ENCODE measurements at regions not wholly inside any gene's neighbourhood (a gene's known extent, or its start where the extent isn't known, plus 50 kb on each side); places are given as distances from the start of the nearest gene placed in this dataset.

- Histone ChIP-seq H3K4me3 (replicated peaks in 1 of 3; ENCODE audit: insufficient read depth in 1 of 3, low read depth in 1 of 3, low read length in 3 of 3) (no peak overlapping the region), H3K4me1 (ENCODE audit: control insufficient read depth, extremely low read depth, insufficient read depth, low read length) (no peaks in the 10 kb centered on the region), H3K27me3 (ENCODE audit: control insufficient read depth in 2 of 2, insufficient read depth in 2 of 2, low read length in 2 of 2) (no peaks in the 10 kb centered on the region), H3K9ac (replicated peaks; ENCODE audit: extremely low read depth, insufficient read depth, low read length) (no peak overlapping the region), H3K4me2 (ENCODE audit: insufficient read depth, low read length) (no peak overlapping the region), H3K36me3 (ENCODE audit: control insufficient read depth in 2 of 2, extremely low read depth in 1 of 2, insufficient read depth in 2 of 2, low read length in 2 of 2) (no peaks in the 10 kb centered on the region), H3K79me2 (ENCODE audit: control insufficient read depth, insufficient read depth, low read length) (no peaks in the 10 kb centered on the region), H3K27ac (ENCODE audit: insufficient read depth, low read depth, low read length) (no peak overlapping the region), H3K9me3 (replicated peaks; ENCODE audit: control insufficient read depth, insufficient read depth, low read length) (peaks cover 3% of the 10 kb centered on the region), H3K9me1 (replicated peaks; ENCODE audit: control insufficient read depth, extremely low read depth, insufficient read depth, low read length) (no peaks in the 10 kb centered on the region), H4K20me1 (replicated peaks; ENCODE audit: control insufficient read depth, extremely low read depth, insufficient read depth, low read length) (no peaks in the 10 kb centered on the region), H2AFZ (ENCODE audit: low read depth, low read length) (no peak overlapping the region)
- dilution Hi-C loops (cut with MboI; ENCODE audit: extremely low pct_ligation_motif_present, low sequenced_read_pairs) (no loop called here), intact Hi-C loops (cut with micrococcal nuclease) (no loop called here)
- FAIRE-seq (no peak), DNase-seq (ENCODE audit: low read depth, low spot score) (no peak)
- BruUV-seq (replicated peaks), result no TSS peak
- TF ChIP-seq POLR2AphosphoS5 (IDR thresholded peaks at IDR 0.05; ENCODE audit: insufficient read depth, low read depth, low read length), result no peak
- POLR2A ChIA-PET, result no interaction called here
- CTCF ChIA-PET, result interaction anchor here (1.3 kb wide), 1 partner anchor 9 kb away, joined by 4 read pairs; no protein-coding TSS in a partner anchor
Observed at GRCh38 chr7:54014765-54015164, 527.4 kb upstream of the VSTM2A start.

GRCh38 chr7:54015251-54015650 lies 526.9 kb upstream of the VSTM2A start:
- intact Hi-C loops (cut with micrococcal nuclease), result no loop called here
- H3K4me1 ChIP-seq (ENCODE audit: control insufficient read depth, extremely low read depth, insufficient read depth, low read length), result no peaks in the 10 kb centered on the region
- no peaks in the 10 kb centered on the region for H4K20me1 ChIP-seq (replicated peaks; ENCODE audit: control insufficient read depth, extremely low read depth, insufficient read depth, low read length)
- CTCF ChIA-PET, result interaction anchor here (1.3 kb wide), 1 partner anchor 9 kb away, joined by 4 read pairs; no protein-coding TSS in a partner anchor
- FAIRE-seq (no peak), DNase-seq (ENCODE audit: low read depth, low spot score) (no peak)
- H2AFZ ChIP-seq (ENCODE audit: low read depth, low read length), result no peak overlapping the region
- no TSS peak for BruUV-seq (replicated peaks)
- dilution Hi-C loops (cut with MboI; ENCODE audit: extremely low pct_ligation_motif_present, low sequenced_read_pairs), result no loop called here
- H3K9ac ChIP-seq (replicated peaks; ENCODE audit: extremely low read depth, insufficient read depth, low read length), result no peak overlapping the region
- POLR2A ChIA-PET, result no interaction called here
- no peak overlapping the region for H3K27ac ChIP-seq (ENCODE audit: insufficient read depth, low read depth, low read length)
- no peak overlapping the region for H3K4me2 ChIP-seq (ENCODE audit: insufficient read depth, low read length)
- no peaks in the 10 kb centered on the region for H3K36me3 ChIP-seq (ENCODE audit: control insufficient read depth in 2 of 2, extremely low read depth in 1 of 2, insufficient read depth in 2 of 2, low read length in 2 of 2)
- no peak for TF ChIP-seq EZH2 (IDR thresholded peaks at IDR 0.05; ENCODE audit: borderline replicate concordance, low read depth, low read length, severe bottlenecking)
- TF ChIP-seq JUN (IDR thresholded peaks at IDR 0.05; ENCODE audit: borderline replicate concordance, insufficient read depth, insufficient read length, low read depth), result no peak
- no peak for TF ChIP-seq MYC (IDR thresholded peaks at IDR 0.05; ENCODE audit: low read depth, low read length)
- no peak for TF ChIP-seq GATA2 (IDR thresholded peaks at IDR 0.05; ENCODE audit: insufficient read depth, insufficient read length, low read depth, low read length)
- TF ChIP-seq POLR2A (IDR thresholded peaks at IDR 0.05; ENCODE audit: low read depth, low read length), result no peak
- no peak for TF ChIP-seq POLR2AphosphoS5 (IDR thresholded peaks at IDR 0.05; ENCODE audit: insufficient read depth, low read depth, low read length)
- TF ChIP-seq CTCF (IDR thresholded peaks at IDR 0.05; ENCODE audit: extremely low read depth in 1 of 2, insufficient read depth in 1 of 2, low read depth in 1 of 2, low read length in 2 of 2), result no peak
- no peak for TF ChIP-seq MAX (IDR thresholded peaks at IDR 0.05; ENCODE audit: insufficient read depth, insufficient read length)
- TF ChIP-seq FOS (IDR thresholded peaks at IDR 0.05; ENCODE audit: borderline replicate concordance, insufficient read depth, low read length), result no peak
- no peak overlapping the region for H3K4me3 ChIP-seq (replicated peaks in 1 of 3; ENCODE audit: insufficient read depth in 1 of 3, low read depth in 1 of 3, low read length in 3 of 3)
- no peaks in the 10 kb centered on the region for H3K79me2 ChIP-seq (ENCODE audit: control insufficient read depth, insufficient read depth, low read length)
- no peaks in the 10 kb centered on the region for H3K27me3 ChIP-seq (ENCODE audit: control insufficient read depth in 2 of 2, insufficient read depth in 2 of 2, low read length in 2 of 2)
- peaks cover 3% of the 10 kb centered on the region for H3K9me3 ChIP-seq (replicated peaks; ENCODE audit: control insufficient read depth, insufficient read depth, low read length)
- H3K9me1 ChIP-seq (replicated peaks; ENCODE audit: control insufficient read depth, extremely low read depth, insufficient read depth, low read length), result no peaks in the 10 kb centered on the region

All from endothelial cell of umbilical vein (primary cell).